GM08714 (cell line): ENCODE measurements at regions not wholly inside any gene's neighbourhood (a gene's known extent, or its start where the extent isn't known, plus 50 kb on each side); places are given as distances from the start of the nearest gene placed in this dataset.

Source experiments
- H3K4me3 ChIP-seq: fragments of 200-500 bp; sonication (Bioruptor generic); 2 replicates; pipeline ENCODE4 v1.5.1; 2014; ENCODE audit warnings: mild to moderate bottlenecking, low read length, inconsistent platforms
- ZNF274 ChIP-seq: IDR thresholded peaks from 2 replicates; pipeline ENCODE4 v1.6.1; 2012; ENCODE audit warnings: mild to moderate bottlenecking, low read depth, low read length

DNA sequence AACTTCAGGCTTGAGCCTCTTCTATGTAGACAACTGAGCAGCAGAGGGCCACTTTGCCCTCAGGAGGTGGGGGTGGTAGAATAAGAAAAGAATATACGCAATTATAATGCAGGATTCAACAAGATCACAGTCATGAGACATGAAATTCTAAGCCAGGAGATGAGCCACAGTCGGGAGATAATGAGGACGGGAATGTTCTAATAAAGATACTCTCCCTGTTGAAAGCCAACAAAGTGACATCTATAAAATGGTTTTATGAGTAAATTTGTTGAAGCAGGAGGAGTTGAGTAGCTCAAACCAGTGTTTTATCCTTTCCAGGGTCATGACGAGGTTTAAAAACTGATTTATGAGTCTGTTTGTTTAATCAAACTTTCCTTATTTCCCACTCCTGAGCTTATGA, 152.0 kb upstream of the SERP2 start:
- no peak for TF ChIP-seq ZNF274
- no peak overlapping the region for H3K4me3 ChIP-seq

GRCh38 chr13:44223770-44224444, 149.7 kb upstream of the SERP2 start:
- TF ChIP-seq ZNF274: no peak

GRCh38 chr13:44224450-44225149, 149.0 kb upstream of the SERP2 start:
- no peak overlapping the region for H3K4me3 ChIP-seq
- TF ChIP-seq ZNF274: no peak

More at GRCh38 chr13:44223770-44224444, 149.7 kb upstream of the SERP2 start:
- no peak overlapping the region for H3K4me3 ChIP-seq

DNA sequence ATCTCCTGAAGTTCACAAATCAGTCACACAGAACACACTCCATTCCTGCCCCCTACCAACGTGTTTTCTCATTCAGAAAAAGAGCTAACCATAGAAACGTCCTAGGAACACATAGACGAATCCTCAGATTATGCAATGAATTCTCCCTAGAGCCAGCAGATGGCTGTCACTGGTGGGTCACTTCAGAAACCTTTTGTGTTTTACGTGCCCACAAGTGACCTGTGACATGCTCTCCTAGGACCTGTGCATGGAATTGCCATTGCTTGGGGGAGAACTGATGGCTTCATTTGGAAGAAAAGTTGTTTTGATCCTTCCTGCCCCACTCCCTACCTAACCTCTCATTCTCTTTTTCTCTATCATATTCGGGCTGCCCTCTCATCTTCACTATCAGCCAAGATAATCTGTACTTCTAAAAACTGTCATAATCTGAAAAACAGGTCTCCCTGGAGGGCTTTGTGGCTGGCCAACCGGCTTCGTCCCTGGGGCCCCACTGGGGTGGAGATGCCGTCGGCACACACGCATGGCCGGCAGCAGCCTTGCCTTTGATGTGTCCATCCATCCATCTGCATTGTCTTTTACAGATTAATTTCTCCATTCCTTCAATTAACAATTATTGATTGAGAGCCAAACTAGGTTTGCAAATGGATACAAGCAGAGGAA, 144.1 kb upstream of the SERP2 start:
- no peak overlapping the region for H3K4me3 ChIP-seq
- no peak for TF ChIP-seq ZNF274

DNA sequence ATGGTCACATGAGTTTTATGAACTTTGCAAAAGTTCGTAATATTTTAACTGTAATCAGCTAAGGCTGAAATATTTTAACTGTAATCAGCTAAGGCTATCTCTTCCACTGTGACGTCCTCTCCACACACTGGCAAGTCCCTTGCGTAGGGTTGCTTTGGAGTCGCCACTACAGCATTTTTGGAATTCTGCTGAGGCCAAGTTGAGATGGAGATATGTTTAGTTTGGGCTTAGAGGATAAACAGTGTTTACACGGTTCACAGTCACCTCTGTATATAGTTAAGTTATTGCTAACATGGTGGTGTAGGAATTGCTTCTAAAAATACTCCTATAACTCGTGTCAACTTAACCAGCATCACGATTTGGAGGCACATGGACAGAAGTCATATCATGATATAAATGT, 143.6 kb upstream of the SERP2 start:
- no peak for TF ChIP-seq ZNF274
- H3K4me3 ChIP-seq: no peak overlapping the region

DNA sequence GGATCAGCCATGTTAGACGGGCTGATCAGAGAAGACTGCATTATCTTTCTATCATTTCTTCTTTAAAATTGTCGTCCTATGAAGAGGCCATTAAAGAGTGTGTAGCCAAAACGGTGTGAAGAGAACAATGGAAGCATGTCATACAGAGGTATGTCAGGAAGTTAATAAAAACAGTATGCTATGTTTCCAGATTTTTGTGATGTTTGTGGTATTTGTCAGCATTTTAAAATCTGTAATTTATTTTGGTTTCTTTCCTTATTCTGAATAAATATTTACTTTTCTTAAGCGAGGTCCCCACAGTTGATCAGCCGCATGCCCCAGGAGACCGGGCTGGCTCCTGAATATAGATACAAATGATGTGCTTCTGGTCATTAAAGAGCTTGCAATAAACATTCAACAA, 142.9 kb upstream of the SERP2 start:
- no peak overlapping the region for H3K4me3 ChIP-seq
- no peak for TF ChIP-seq ZNF274

DNA sequence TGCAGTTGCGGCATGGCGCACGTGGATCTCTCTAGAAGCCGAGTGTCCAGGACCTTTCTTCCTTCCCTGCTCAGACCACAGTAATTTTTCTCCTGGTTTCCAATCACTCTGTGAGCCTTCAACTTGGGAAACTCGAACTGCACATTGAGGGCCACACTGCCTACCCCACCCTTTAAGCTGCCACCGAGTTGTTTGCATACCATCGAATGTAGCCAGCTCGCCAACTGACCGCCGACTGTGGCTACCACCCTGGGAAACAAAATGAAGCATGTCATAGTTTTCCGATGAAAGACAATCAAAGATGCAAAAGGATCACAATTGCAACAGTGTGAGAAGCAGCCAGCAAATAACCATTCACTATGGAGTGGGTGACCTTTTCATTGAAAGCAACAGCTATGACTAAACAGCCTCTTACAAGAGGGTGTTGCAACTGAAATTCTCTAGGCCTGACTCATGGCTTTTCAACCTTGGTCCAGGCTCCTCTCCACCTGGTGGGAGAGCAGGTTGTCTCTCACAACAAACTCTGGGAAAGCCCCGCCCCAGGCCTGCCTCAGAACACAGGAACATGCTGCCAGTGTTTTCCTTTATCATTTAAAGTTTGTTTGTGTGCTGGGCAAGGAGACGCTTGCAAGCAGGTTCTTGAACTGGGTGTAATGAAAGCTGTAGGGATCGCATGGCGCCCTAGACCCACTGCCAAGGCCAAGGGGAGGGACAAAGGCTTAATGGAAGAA, 141.7 kb upstream of the SERP2 start:
- H3K4me3 ChIP-seq: no peak overlapping the region
- no peak for TF ChIP-seq ZNF274

- no peak for TF ChIP-seq ZNF274
- no peak overlapping the region for H3K4me3 ChIP-seq
These were observed 140.8 kb upstream of the SERP2 start for GRCh38 chr13:44232774-44233173.

- H3K4me3 ChIP-seq: no peak overlapping the region
- no peak for TF ChIP-seq ZNF274
These were observed 139.1 kb upstream of the SERP2 start for GRCh38 chr13:44234566-44234965.

DNA sequence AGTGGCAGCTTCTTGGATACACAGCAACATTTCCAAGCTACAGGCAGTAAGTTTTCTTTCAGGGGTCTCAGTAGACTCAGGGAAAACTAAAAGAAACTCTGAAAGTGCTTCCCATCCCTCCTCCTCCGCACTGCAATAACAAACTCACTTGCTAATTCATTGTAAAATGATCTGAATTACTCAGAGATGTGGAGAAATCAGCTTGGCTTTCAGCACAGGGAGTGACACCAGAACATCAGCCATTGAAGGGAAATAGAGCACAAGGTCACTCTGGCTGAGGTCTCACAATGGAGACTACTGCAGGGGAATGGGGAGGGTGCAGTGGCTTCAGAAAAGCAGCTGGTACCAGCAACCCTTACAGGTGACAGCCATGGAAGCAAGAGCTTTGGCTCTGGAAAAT, 137.3 kb upstream of the SERP2 start:
- no peak for TF ChIP-seq ZNF274
- H3K4me3 ChIP-seq: no peak overlapping the region

DNA sequence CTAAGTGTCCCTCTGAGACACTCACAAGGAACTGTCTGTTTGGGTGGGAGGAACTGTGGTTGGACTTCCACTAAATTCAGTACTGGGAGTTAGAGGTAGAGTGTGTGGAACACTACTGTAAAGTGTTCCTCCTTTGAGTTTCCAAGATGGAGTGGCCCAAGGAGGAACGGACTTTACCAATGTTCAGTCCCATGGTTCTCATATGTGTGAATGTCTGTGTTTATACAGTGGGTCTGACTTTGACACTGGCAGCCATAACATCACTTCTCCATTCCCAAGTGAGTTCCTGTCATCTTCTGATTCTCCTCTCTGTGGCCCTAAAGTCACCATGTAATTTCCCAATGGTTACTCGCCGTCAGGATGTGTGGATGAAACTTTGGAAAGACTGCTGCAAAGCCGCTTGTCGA, 136.8 kb upstream of the SERP2 start:
- TF ChIP-seq ZNF274: no peak
- no peak overlapping the region for H3K4me3 ChIP-seq

GRCh38 chr13:44237276-44237767, 136.3 kb upstream of the SERP2 start:
- TF ChIP-seq ZNF274: no peak
- no peak overlapping the region for H3K4me3 ChIP-seq

DNA sequence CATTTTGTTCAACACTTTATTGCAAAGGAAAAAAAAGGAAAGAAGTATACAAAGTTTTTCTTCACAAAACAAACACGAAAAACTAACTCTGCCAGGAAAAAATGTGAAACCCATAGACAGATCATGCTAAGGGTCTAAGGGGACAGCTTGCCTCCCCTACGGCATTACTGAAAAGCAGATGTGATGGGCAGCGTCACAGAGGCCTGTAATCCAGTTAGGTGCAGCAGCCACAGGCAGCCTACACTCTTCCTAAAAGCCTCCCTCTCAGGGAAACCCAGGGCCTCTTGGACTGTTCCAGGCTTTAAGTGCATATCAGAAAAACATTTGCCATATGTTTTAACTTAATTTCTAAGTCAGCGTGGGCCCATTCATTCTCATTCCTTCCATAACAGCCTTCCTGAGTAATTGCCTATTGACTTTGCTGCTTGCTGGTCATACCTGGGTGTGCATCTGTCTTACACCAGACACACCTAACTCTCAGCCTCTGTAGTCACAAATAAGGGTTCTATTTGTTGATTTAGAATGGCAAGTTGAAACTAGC, 135.7 kb upstream of the SERP2 start:
- no peak for TF ChIP-seq ZNF274
- H3K4me3 ChIP-seq: no peak overlapping the region

GRCh38 chr13:44240611-44241145, 132.9 kb upstream of the SERP2 start:
- TF ChIP-seq ZNF274: no peak
- H3K4me3 ChIP-seq: no peak overlapping the region

DNA sequence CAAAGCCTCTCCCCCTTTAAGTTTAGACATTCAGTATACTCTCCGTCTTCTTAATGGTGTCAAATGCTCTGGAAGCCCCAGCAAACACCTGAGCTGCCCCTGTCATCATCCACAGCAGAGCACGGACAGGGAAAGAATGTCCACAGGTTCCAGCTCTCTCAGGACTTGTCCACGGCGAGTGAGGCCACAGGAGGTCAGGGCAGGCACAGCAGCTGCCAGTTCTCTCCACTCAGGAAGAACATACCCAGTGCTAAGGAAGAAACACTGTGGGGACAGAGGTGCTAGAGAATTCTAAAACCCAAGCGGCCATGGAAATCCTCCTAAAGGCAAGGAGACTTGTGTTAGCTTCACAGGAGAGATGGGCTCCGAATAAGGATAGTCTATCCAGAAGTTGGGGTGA, 132.0 kb upstream of the SERP2 start:
- TF ChIP-seq ZNF274: no peak
- no peak overlapping the region for H3K4me3 ChIP-seq
